HEK293T (cell line): ENCODE measurements at regions not wholly inside any gene's neighbourhood (a gene's known extent, or its start where the extent isn't known, plus 50 kb on each side); places are given as distances from the start of the nearest gene placed in this dataset.

ENCODE experiments used
- ARNT ChIP-seq: fragments of 450-650 bp; IDR thresholded peaks from 2 replicates; pipeline ENCODE4 v1.6.1; 2017; ENCODE audit warnings: mild to moderate bottlenecking
- BHLHE40 ChIP-seq: fragments of 450-650 bp; IDR thresholded peaks from 2 replicates; pipeline ENCODE4 v1.6.1; 2016; ENCODE audit warnings: mild to moderate bottlenecking, moderate library complexity, borderline replicate concordance
- CTBP1 ChIP-seq: fragments of 450-650 bp; IDR thresholded peaks from 2 replicates; pipeline ENCODE4 v1.6.1; 2016; ENCODE audit warnings: borderline replicate concordance
- ELF4 ChIP-seq: fragments of 450-650 bp; IDR thresholded peaks from 2 replicates; pipeline ENCODE4 v1.6.1; 2017; ENCODE audit warnings: antibody characterized with exemption
- FOXM1 ChIP-seq: fragments of 450-650 bp; IDR thresholded peaks from 2 replicates; pipeline ENCODE4 v1.6.1; 2017; ENCODE audit warnings: mild to moderate bottlenecking, borderline replicate concordance
- L3MBTL2 ChIP-seq: fragments of 450-650 bp; conservative IDR thresholded peaks from 2 replicates; pipeline ENCODE4 v1.6.1; 2016; ENCODE audit warnings: mild to moderate bottlenecking
- LEF1 ChIP-seq: fragments of 450-650 bp; IDR thresholded peaks from 2 replicates; pipeline ENCODE4 v1.6.1; 2017; ENCODE audit warnings: mild to moderate bottlenecking, borderline replicate concordance
- NFRKB ChIP-seq: fragments of 450-650 bp; IDR thresholded peaks from 2 replicates; pipeline ENCODE4 v1.6.1; 2016; ENCODE audit warnings: mild to moderate bottlenecking, moderate library complexity
- SP1 ChIP-seq: fragments of 450-650 bp; IDR thresholded peaks from 2 replicates; pipeline ENCODE4 v1.6.1; 2017
- ZNF384 ChIP-seq: fragments of 450-650 bp; IDR thresholded peaks from 2 replicates; pipeline ENCODE4 v1.6.1; 2016

- no peak for TF ChIP-seq ELF4
- no peak for TF ChIP-seq BHLHE40
- no peak for TF ChIP-seq FOXM1
- no peak for TF ChIP-seq ZNF384
- no peak for TF ChIP-seq SP1
- TF ChIP-seq L3MBTL2, result no peak
- no peak for TF ChIP-seq LEF1
- TF ChIP-seq ARNT, result no peak
- TF ChIP-seq CTBP1, result no peak
- TF ChIP-seq NFRKB, result no peak
These were observed 96.4 kb upstream of the MDFIC start for GRCh38 chr7:114825423-114825951.
